NCI-H2196 (cell line): ENCODE measurements at regions not wholly inside any gene's neighbourhood (a gene's known extent, or its start where the extent isn't known, plus 50 kb on each side); places are given as distances from the start of the nearest gene placed in this dataset.
"Not testable (repeated sequence)": the region's sequence is repeated elsewhere in the genome, so short reads cannot be mapped to it uniquely, and the experiment has no call there.

Experiments used
- DNase-seq: peaks from one replicate; lab custom pipeline; 2025; ENCODE audit not compliant: unreplicated experiment; lab: John Stamatoyannopoulos, UW

GRCh38 chr12:62135553-62136200 is 124.5 kb upstream of the USP15 start:
- no peak for DNase-seq

- DNase-seq = no peak
Observed at GRCh38 chr12:62136496-62136895, 123.7 kb upstream of the USP15 start.

GRCh38 chr12:62138527-62138926 is 121.7 kb upstream of the USP15 start:
- DNase-seq = no peak

GRCh38 chr12:62146318-62146717 is 113.9 kb upstream of the USP15 start:
- DNase-seq = no peak

DNA sequence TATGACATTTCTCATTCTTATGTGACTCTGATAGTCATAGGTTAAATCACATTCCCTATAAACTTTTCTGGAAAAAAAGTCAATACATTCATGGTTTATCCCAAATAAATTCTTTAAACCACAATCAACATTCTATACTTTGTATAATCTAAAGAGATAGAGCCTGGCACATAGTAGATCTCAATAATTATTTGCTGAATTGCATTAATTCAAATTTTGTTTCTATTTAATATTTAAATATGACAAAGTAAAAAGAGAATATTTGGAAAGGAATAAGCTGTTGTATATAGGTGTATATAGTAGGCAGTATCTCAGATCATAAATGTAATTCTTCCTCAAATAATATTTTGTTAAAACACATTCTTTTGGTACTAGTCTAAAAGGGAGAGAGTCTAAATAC is 102.2 kb upstream of the USP15 start:
- no peak for DNase-seq

DNA sequence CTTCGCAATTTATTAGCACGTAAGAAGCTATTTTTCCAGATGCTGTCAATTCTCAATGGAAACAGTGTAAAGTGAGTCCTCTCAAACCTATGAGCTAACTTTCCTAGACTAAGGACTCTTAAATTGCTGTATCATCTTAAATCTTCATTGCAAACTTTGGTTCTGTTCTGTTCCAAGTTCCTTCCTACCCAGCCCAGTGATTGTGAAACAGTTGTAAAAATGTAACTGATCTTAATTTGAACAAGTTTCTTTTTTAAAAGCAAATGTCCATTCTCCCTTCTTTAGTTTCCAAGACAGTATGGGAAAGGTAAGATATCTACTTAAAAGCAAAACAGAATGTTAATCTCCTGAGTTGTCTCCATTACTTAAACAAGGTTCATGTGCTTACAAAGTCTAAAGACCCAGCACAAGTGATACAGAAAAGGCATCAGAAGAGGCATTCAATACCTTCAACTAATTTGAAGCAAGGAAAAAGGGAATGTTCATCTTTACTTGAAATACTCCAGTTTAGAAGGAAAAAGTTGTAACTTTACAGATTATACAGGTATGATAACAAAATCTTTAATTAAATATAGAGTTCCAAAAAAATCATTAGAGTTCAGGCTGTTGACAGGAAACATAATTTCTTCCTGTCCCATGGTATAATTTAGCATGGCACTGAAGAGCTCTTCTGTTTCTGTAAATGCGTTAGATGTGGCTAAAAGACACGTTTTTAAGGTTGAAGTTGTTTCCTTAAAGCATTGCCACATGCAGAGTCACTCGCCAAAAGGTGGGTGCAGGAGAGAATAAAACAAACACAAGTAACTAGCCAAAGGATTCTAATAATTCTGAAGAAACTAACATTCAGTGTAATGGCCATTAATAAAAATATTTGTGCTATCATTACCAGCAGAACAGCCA is 101.5 kb upstream of the USP15 start:
- no peak for DNase-seq

GRCh38 chr12:62162214-62162613 is 98.0 kb upstream of the USP15 start:
- no peak for DNase-seq

DNA sequence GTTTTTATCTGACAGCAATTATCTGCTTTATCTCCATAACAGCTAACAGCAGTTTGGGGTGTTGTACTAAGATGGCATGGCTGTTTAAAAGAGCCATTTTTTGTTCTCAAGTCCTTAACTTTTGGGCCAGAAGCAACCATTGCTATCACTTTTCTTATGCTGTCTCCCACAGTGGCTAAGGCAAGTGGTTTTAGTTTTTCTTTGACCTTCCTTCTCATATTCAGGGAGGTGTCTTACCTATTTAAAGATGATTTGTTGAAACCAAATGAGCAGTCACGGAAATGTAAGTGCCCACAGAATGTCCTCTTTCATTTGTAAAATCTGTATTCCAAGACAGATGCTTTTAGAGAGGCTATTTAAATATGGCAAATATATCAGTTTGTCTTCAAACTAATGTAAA is 96.8 kb upstream of the USP15 start:
- DNase-seq = no peak

DNA sequence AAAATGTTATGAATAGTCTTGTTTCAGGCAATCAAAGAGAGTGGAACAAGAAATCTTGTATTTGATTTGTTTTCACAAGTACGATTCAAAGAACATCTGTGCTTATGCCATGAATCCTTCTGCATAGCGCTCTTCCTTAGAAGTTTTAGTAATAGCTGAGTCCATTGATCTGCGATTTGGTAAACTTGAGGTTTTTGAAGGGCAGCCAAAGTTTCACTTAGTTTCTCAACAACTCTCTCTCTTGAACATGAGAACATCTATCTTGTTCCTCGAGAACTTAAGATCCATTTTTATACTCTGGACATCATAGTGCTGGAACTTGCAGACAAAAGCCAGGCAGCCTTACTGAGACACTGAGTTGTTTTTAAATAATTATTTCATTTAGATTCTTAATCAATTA is 96.2 kb upstream of the USP15 start:
- DNase-seq = no peak

- no peak for DNase-seq
Observed at GRCh38 chr12:62166525-62166924, 93.7 kb upstream of the USP15 start.

DNA sequence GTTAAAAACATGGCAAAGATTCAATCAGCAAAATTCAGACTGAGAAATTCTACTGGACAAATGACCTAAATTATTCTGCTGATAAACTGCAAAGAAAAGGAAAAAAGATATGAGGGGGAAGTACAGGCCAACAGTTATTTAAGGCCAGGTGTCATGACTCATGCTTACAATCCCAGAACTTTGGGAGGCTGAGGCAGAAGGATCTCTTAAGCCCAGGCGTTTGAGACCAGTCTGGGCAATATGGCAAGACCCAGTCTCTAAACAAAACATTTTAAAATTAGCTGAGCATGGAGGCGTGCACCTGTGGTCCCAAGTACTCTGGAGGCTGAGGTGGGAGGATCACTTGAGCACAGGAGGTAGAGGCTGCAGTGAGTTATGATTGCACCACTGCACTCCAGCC is 91.8 kb upstream of the USP15 start:
- DNase-seq = no peak

GRCh38 chr12:62170241-62170640 is 90.0 kb upstream of the USP15 start:
- DNase-seq = no peak

DNA sequence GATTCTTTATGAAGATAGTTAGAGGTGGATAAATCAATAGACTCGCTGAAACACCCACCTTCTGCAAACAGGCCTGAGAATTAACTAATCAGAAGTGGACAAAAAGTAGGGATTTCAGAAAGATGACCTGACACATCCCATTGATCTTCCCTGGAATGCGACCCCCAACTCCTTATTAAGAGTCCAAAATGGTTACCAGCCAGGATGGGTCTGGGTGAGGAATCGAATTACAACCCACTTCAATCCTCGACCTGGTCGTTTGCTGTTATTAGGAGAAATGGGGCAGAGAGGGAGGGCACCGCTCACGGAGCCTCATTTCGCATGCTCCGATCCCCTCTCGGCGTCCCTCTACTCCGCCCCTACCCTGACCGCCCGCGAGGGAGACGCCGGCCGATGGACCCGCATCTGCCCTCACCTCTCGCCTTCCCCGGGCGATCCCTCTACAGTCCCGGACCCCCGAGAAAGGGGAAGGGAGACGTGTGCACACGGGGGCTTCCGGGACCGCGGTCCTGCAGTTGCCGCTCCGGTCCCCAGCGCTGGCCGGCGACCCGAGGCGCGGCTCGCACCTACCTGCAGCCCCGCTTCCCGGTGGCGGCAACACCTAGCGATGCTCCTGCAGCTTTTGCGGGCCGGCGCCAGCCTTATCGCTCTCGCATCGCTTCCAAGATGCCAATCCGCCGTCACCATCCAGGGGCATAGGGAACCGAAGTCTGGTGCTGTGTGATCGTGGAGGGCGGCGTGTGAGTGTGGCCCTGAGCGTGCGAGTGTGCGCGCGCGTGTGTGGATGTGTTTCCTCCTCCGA is 69.3 kb upstream of the USP15 start:
- no peak for DNase-seq

DNA sequence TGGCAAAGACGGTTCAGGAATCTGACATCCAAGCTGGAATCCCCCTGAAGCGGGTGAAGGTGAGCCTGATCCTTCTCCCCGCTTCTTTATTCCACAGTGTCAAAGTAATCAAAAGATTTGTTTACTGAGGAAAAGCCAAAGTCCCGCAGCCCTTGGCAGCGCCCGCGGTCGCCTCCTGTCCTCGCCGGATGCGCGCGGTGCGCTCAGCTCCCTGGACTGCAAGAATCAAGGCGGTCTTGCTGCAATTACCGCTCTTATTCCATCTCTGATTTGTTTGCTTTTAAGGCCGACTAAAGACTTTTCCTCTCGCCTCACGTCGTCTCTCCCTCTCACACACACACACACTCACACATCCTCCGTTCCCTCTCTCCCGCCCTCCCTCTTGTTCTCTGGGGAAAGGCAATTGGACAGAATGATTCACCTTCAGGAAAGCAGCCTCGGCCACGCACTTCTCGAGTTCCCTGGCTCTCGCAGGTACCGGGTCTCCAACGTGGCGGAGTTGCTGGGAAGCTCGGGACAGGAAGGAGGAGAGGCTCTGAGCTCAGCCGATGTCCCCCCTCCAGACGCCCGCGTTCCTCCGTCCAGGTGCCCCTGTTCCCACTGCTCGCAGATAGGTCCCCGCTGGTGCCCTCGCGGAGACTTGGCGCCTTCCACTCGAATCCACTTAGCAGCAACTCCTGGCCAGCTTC is 68.6 kb upstream of the USP15 start:
- DNase-seq = no peak

DNA sequence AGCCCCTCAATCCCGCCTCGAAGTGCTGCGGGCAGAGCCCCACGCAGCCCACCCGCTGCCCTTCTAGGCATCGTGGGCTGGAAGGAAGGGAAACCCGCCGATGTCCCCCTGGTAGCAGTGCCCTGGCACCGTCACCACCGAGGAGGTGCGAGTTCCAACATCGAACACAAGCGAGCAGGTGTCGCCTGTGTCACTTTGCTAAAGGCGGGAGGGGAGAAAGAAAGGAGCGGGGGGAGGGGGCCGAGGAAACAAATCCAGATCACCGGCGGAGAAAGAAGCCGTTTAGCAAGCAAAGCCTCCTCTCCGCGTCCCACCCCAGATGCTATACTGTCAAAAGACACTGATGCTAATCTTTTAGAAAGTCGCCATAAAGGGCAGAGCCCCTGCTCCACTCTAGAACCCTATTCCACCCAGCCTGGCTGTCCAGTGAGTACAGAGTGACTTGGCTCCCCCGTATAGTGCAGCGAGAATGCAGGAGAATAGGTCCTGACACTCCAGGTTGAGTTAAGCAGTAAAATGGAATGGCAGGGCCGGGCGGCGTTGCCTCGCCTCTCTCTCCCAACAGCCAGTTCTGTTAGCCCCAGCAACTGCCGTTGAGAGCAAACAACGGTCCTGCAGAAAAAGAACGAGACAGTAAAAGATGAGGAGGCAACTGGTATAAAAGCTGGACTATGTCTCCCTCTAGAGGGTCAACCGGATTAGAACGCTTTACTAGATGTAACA is 67.9 kb upstream of the USP15 start:
- peak; percentile 71 for DNase-seq

DNA sequence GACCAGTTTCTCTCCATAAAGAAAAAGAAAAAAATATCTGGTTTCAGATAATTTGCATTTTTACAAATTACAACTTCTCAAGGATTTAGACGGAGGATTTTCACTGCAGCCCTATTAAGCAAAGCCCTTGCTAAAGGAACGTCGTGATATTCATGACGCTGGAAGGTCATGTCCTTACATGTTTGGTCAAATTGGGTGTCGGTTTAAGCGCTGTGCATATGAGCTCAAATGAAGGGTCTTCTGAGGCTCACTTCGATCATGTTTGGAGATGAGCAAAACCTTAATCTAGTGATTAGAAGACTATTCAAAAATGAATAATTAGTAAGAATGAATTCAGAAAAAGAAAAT is 67.3 kb upstream of the USP15 start:
- no peak for DNase-seq

GRCh38 chr12:62194031-62194430 is 66.2 kb upstream of the USP15 start:
- no peak for DNase-seq

DNA sequence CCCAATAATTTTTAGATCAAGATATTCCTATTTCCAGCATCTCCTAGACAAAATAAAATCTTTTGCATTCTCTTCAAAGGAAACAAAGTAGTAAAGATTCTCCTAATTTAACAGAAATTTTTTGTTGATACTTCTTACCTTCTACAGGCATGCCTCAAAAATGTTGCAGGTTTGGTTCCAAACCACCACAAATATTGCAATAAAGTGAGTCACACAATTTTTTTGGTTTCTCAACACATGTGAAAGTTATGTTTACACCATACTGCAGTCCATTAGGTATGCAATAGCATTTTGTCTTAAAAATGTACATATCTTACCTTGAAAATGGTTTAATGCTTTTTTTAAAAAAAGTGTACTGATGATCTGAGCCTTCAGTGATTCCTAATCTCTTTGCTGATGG is 65.6 kb upstream of the USP15 start:
- DNase-seq = no peak

DNA sequence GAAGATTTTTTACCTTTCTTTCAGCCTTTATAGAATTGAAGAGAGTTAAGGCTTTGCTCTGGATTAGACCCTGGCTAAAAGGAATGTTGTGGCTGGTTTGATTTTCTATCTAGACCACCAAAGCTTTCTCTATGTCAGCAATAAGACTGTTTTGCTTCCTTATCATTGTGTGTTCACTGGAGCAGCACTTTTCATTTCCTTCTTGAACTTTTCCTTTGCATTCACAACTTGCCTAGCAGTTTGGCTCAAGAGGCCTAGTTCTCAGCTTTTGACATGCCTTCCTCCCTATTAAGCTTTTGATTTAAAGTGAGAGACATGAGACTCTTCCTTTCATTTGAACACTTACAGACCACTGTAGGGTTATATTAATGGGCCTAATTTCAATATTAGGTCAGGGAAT is 64.1 kb upstream of the USP15 start:
- DNase-seq = no peak

DNA sequence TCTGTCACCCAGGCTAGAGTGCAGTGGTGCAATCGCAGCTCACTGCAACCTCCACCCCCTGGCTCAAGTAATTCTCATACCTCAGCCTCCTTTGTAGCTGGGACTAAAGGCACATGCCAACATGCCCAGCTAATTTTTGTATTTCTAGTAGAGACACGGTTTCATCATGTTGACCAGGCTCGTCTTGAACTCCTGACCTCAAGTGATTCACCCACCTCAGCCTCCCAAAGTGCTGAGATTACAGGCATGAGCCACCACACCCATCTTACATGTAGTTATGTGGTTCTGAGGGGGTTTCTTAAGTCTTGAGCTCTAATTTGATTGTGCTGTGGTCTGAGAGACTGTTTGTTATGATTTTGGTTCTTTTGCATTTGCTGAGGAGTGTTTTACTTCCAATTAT is 57.3 kb upstream of the USP15 start:
- DNase-seq = not testable (repeated sequence)

DNA sequence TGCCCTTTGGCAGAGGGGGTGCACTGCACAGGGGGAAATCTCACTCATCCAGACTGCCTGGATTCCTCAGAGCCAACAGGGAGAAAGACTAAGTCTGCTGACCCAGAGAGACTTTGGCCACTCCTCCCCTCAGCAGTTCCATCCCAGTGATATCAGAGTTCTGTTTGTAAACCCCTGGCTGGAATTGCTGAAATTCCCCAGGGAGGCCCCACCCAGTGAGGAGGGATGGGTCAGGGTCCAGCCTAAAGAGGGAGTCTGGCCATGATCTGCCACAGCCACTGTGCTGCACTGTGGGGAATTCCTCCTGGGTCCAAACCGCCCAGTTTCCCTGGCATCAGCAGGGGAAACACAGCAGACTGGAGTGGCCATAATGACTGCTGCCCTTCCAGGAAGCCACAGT is 54.9 kb upstream of the USP15 start:
- DNase-seq = no peak
